ENCODE measurements at regions not wholly inside any gene's neighbourhood (a gene's known extent, or its start where the extent isn't known, plus 50 kb on each side); places are given as distances from the start of the nearest gene placed in this dataset.

DNA sequence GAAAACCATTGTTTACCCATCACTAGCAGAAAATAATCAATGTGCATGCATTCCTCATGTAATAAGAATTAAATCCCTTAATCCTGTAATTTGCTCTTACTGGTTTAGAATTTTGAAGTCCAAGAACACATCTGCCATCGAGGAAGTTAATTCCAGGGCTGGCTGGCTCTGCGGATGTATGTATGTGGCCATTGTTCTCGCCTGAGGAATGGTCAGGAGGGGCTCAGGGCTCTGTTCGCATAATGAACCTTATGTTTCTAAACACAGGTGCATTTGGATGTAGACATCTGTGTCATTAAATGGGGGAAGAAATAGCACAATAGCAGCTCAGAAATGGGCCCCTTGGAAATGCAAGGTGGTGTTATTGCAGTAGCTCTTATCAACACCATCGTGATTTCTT, 148.6 kb upstream of the GAS1 start:
- H3K56ac ChIP-seq (replicated peaks; ENCODE audit: insufficient read length, low read depth, low read length), result no peak overlapping the region
- no peak for TF ChIP-seq GTF2F1 (IDR thresholded peaks at IDR 0.05; ENCODE audit: borderline replicate concordance, low read depth, low read length)
- no peak for TF ChIP-seq SP1 (IDR thresholded peaks at IDR 0.05; ENCODE audit: low read depth, low read length)
- ChIA-PET CTCF (ENCODE audit: partially characterized antibody) (interaction anchor here (1.7 kb wide), 2 partner anchors 10 to 12 kb away, joined by 5 to 7 read pairs; no protein-coding TSS in a partner anchor), POLR2A (ENCODE audit: partially characterized antibody) (no interaction called here)
- H3K36me3 ChIP-seq (ENCODE audit: control insufficient read depth in 2 of 4, insufficient read depth in 4 of 4, low read length in 3 of 4), result no peaks in the 10 kb centered on the region
- no peak overlapping the region for H4K91ac ChIP-seq (replicated peaks; ENCODE audit: insufficient read length, low read length)
- WGBS, 2 experiments (ENCODE audit: extremely low coverage in 1 of 2, insufficient coverage in 1 of 2, insufficient read length in 1 of 2, insufficient replicate concordance in 2 of 2, low coverage in 1 of 2, low lambda C conversion rate in 2 of 2, missing lambda C conversion rate in 1 of 2), result 81% methylated on average over 5 of the region's 5 CpGs; no CpG with 5 or more reads in 1 of the 2 experiments
- H2AFZ ChIP-seq (ENCODE audit: low read length), result no peak overlapping the region
- no peak overlapping the region for H3K9ac ChIP-seq (replicated peaks in 1 of 4; ENCODE audit: extremely low read depth in 1 of 4, low read depth in 3 of 4, low read length in 3 of 4)
- no peak overlapping the region for H4K8ac ChIP-seq (ENCODE audit: extremely low read depth, insufficient read depth, low read length)
- no peak overlapping the region for H3K4me2 ChIP-seq (ENCODE audit: insufficient read depth in 1 of 2, low read depth in 2 of 2, low read length in 2 of 2)
- no peaks in the 10 kb centered on the region for H3K79me2 ChIP-seq (ENCODE audit: control insufficient read depth in 1 of 2, insufficient read depth in 2 of 2, low read length in 2 of 2)
- H3K23me2 ChIP-seq (ENCODE audit: low read depth, low read length), result no peaks in the 10 kb centered on the region
- H3K14ac ChIP-seq (ENCODE audit: insufficient read length), result no peak overlapping the region
- no peak overlapping the region for H3K18ac ChIP-seq (ENCODE audit: extremely low read depth, low read length)
- H3K27ac ChIP-seq (ENCODE audit: low read depth, low read length), result no peak overlapping the region
- H3K23ac ChIP-seq (ENCODE audit: insufficient read length), result no peak overlapping the region
- H2AK5ac ChIP-seq (ENCODE audit: low read depth, low read length), result no peak overlapping the region
- no peak overlapping the region for H3K4me3 ChIP-seq (ENCODE audit: extremely low read depth in 1 of 4, insufficient read depth in 2 of 4, low read depth in 3 of 4, low read length in 4 of 4)
- H2BK120ac ChIP-seq (replicated peaks; ENCODE audit: low read depth, low read length), result no peak overlapping the region
- no peaks in the 10 kb centered on the region for H3K9me3 ChIP-seq (ENCODE audit: insufficient read depth in 2 of 2, low read depth in 1 of 2, low read length in 1 of 2)
- no peaks in the 10 kb centered on the region for H3K4me1 ChIP-seq (replicated peaks in 1 of 4; ENCODE audit: control insufficient read depth in 3 of 4, insufficient read depth in 4 of 4, low read length in 3 of 4)
- no peak overlapping the region for H2BK12ac ChIP-seq (ENCODE audit: low read depth, low read length)
- no peak overlapping the region for H3K4ac ChIP-seq (replicated peaks; ENCODE audit: insufficient read length, low read depth, low read length)
- H2BK15ac ChIP-seq (ENCODE audit: low read length), result no peak overlapping the region
- no peak for FAIRE-seq
- DNase-seq (ENCODE audit: low read depth in 1 of 2, low spot score in 2 of 2), result no peak
- H2BK20ac ChIP-seq (ENCODE audit: low read length), result no peak overlapping the region
- no peaks in the 10 kb centered on the region for H3K79me1 ChIP-seq (ENCODE audit: low read depth, low read length)
- no peak overlapping the region for H2BK5ac ChIP-seq (ENCODE audit: low read depth, low read length)
- H4K20me1 ChIP-seq (replicated peaks in 1 of 2; ENCODE audit: control insufficient read depth in 1 of 2, insufficient read depth in 2 of 2, low read length in 2 of 2), result no peaks in the 10 kb centered on the region
- no peaks in the 10 kb centered on the region for H3K27me3 ChIP-seq (replicated peaks in 1 of 4; ENCODE audit: control insufficient read depth in 3 of 4, extremely low read depth in 1 of 4, insufficient read depth in 3 of 4, low read length in 3 of 4)
- H4K5ac ChIP-seq (ENCODE audit: insufficient read length, low read depth, low read length), result no peak overlapping the region
